ENCODE measurements at regions not wholly inside any gene's neighbourhood (a gene's known extent, or its start where the extent isn't known, plus 50 kb on each side); places are given as distances from the start of the nearest gene placed in this dataset.

GRCh38 chr16:82241469-82242052 is 71.5 kb upstream of the MPHOSPH6 start:
- DNase-seq (ENCODE audit: low spot score), result no peak

- DNase-seq (ENCODE audit: low spot score), result no peak
These were observed 70.1 kb upstream of the MPHOSPH6 start for GRCh38 chr16:82240111-82240510.

GRCh38 chr16:82236875-82237274 is 66.9 kb upstream of the MPHOSPH6 start:
- no peak for DNase-seq (ENCODE audit: low spot score)

GRCh38 chr16:82236415-82236814 is 66.4 kb upstream of the MPHOSPH6 start:
- DNase-seq (ENCODE audit: low spot score), result no peak

GRCh38 chr16:82232806-82233205 is 62.8 kb upstream of the MPHOSPH6 start:
- DNase-seq (ENCODE audit: low spot score), result no peak

GRCh38 chr16:82231008-82231787 is 61.2 kb upstream of the MPHOSPH6 start:
- no peak for DNase-seq (ENCODE audit: low spot score)

GRCh38 chr16:82229800-82230619 is 60.0 kb upstream of the MPHOSPH6 start:
- DNase-seq (ENCODE audit: low spot score), result peak; percentile 73

GRCh38 chr16:82226327-82226726 is 56.3 kb upstream of the MPHOSPH6 start:
- DNase-seq (ENCODE audit: low spot score), result no peak

GRCh38 chr16:82224821-82225220 is 54.8 kb upstream of the MPHOSPH6 start:
- no peak for DNase-seq (ENCODE audit: low spot score)

- no peak for DNase-seq (ENCODE audit: low spot score)
These were observed 50.5 kb upstream of the MPHOSPH6 start for GRCh38 chr16:82220541-82220940.

Data from pons (tissue), 1 donor.